ENCODE measurements at regions not wholly inside any gene's neighbourhood (a gene's known extent, or its start where the extent isn't known, plus 50 kb on each side); places are given as distances from the start of the nearest gene placed in this dataset.

DNA sequence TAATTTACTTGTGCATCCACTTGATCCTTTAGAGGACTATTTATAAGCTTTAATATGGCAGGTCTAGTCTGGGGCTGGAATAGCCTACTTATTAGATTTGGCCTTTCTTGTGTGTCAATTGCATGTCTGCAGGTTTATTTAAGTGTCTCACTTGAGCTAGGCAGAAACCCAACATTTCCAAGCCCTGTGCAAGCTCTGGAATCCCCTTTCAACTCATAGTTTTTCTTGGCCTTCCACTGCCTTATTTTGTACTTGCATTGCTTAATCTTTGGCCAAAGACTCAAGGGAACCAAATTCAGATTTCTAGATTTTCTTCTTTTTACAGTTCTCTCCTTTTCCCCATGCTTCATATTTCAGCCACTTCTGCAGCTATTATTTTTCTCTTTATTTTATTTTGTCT lies 102.4 kb upstream of the RFX3 start (continued):
- TF ChIP-seq, protein P1, sequence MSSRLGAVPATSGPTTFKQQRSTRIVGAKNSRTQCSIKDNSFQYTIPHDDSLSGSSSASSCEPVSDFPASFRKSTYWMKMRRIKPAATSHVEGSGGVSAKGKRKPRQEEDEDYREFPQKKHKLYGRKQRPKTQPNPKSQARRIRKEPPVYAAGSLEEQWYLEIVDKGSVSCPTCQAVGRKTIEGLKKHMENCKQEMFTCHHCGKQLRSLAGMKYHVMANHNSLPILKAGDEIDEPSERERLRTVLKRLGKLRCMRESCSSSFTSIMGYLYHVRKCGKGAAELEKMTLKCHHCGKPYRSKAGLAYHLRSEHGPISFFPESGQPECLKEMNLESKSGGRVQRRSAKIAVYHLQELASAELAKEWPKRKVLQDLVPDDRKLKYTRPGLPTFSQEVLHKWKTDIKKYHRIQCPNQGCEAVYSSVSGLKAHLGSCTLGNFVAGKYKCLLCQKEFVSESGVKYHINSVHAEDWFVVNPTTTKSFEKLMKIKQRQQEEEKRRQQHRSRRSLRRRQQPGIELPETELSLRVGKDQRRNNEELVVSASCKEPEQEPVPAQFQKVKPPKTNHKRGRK (CRISPR knock-in tag; IDR thresholded peaks at IDR 0.05) = no peak
- TF ChIP-seq NFE2L2 (IDR thresholded peaks at IDR 0.05; ENCODE audit: low read length) = no peak
- no peak for TF ChIP-seq ZNF138 (CRISPR knock-in tag; IDR thresholded peaks at IDR 0.05; ENCODE audit: low read depth)
- no peak for TF ChIP-seq ZNF777 (CRISPR knock-in tag; IDR thresholded peaks at IDR 0.05)

DNA sequence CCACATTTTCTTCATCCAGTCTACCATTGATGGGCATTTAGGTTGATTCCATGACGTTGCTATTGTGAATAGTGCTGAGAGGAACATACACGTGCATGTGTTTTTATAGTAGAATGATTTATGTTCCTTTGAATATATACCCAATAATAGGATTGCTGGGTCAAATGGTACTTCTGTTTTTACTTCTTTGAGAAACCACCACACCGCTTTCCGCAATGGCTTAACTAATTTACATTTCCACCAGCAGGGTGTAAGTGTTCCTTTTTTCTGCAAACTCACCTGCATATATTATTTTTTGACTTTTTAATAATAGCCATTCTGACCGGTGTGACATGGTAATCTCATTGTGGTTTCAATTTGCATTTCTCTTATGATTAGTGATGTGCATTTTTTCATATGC lies 82.2 kb upstream of the RFX3 start:
- Histone ChIP-seq H3K79me2 (ENCODE audit: insufficient read depth, low read length) (no peaks in the 10 kb centered on the region), H2AFZ (ENCODE audit: low read length) (no peak overlapping the region), H3K4me3 (replicated peaks in 1 of 3; ENCODE audit: insufficient read depth in 1 of 3, low read depth in 2 of 3, low read length in 3 of 3) (no peak overlapping the region), H3K9me3 (ENCODE audit: low read length) (no peaks in the 10 kb centered on the region), H3K4me1 (ENCODE audit: insufficient read depth, low read length) (no peaks in the 10 kb centered on the region), H3K9ac (ENCODE audit: insufficient read depth, low read depth, low read length) (no peak overlapping the region), H3K27me3 (ENCODE audit: control insufficient read depth in 1 of 2, insufficient read depth in 2 of 2, low read length in 2 of 2) (no peaks in the 10 kb centered on the region), H3K27ac (ENCODE audit: extremely low read length, insufficient read depth, low read length) (no peak overlapping the region), H3K36me3 (replicated peaks in 1 of 2; ENCODE audit: control insufficient read depth in 1 of 2, insufficient read depth in 2 of 2, low read length in 2 of 2) (no peaks in the 10 kb centered on the region), H4K20me1 (ENCODE audit: insufficient read depth, low read length) (no peaks in the 10 kb centered on the region), H3K4me2 (ENCODE audit: low read depth, low read length) (no peak overlapping the region)
- TF ChIP-seq ZNF432 (CRISPR knock-in tag; IDR thresholded peaks at IDR 0.05; ENCODE audit: borderline replicate concordance) (no peak), ZNF839 (CRISPR knock-in tag; IDR thresholded peaks at IDR 0.05; ENCODE audit: borderline replicate concordance) (no peak), ZNF335 (CRISPR knock-in tag; IDR thresholded peaks at IDR 0.05) (no peak)
- intact Hi-C loops (cut with micrococcal nuclease; ENCODE audit: unreplicated experiment) = no loop called here
- no peak for ATAC-seq
- ChIA-PET CTCF (ENCODE audit: low intra/inter-chr PET ratio, low total read pairs) (no interaction called here), POLR2A (no interaction called here)
- BruUV-seq (replicated peaks) = no TSS peak
- FAIRE-seq = no peak
- WGBS (ENCODE audit: low lambda C conversion rate) = 51% methylated on average over 5 of the region's 5 CpGs
- in situ Hi-C loops (cut with HindIII; ENCODE audit: extremely low pct_ligation_motif_present, low pct_unique_long_range_greater_than_20kb) = no loop called here
- no peak for DNase-seq (ENCODE audit: low spot score)

DNA sequence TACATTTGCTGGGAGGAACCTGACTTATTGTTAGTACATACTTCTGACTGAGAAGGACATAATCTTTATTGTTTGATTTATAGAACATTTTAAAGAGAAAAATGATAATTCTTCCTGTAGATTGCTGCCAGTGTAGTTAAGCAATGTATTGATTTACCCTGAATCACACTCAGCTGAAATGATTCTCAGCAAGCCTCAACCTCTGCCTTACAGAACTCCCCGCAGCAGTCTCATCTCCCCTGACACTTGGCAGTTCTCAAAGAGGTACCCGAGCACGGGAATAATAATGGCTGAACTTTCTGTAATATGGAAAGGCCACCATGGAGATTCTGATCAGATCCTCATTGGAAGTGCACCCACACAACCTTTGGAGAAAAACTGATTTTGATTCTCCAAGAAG lies 74.9 kb upstream of the RFX3 start:
- ATAC-seq (no peak), DNase-seq (ENCODE audit: low spot score) (no peak), FAIRE-seq (no peak)
- intact Hi-C loops (cut with micrococcal nuclease; ENCODE audit: unreplicated experiment) = no loop called here
- H3K79me2 ChIP-seq (ENCODE audit: insufficient read depth, low read length) = no peaks in the 10 kb centered on the region
- no peaks in the 10 kb centered on the region; a peak in 1 of 5 replicates for H3K27me3 ChIP-seq (ENCODE audit: control insufficient read depth in 1 of 2, insufficient read depth in 2 of 2, low read length in 2 of 2)
- H3K4me3 ChIP-seq (replicated peaks in 1 of 3; ENCODE audit: insufficient read depth in 1 of 3, low read depth in 2 of 3, low read length in 3 of 3) = no peak overlapping the region
- no peak overlapping the region for H2AFZ ChIP-seq (ENCODE audit: low read length)
- no TSS peak for BruUV-seq (replicated peaks)
- in situ Hi-C loops (cut with HindIII; ENCODE audit: extremely low pct_ligation_motif_present, low pct_unique_long_range_greater_than_20kb) = no loop called here
- no peaks in the 10 kb centered on the region for H3K4me1 ChIP-seq (ENCODE audit: insufficient read depth, low read length)
- no peaks in the 10 kb centered on the region for H3K9me3 ChIP-seq (ENCODE audit: low read length)
- H3K9ac ChIP-seq (ENCODE audit: insufficient read depth, low read depth, low read length) = no peak overlapping the region
- H3K36me3 ChIP-seq (replicated peaks in 1 of 2; ENCODE audit: control insufficient read depth in 1 of 2, insufficient read depth in 2 of 2, low read length in 2 of 2) = no peaks in the 10 kb centered on the region
- no peaks in the 10 kb centered on the region for H4K20me1 ChIP-seq (ENCODE audit: insufficient read depth, low read length)
- 3% methylated on average over 3 of the region's 3 CpGs for WGBS (ENCODE audit: low lambda C conversion rate)
- no peak overlapping the region for H3K4me2 ChIP-seq (ENCODE audit: low read depth, low read length)
- ChIA-PET CTCF (ENCODE audit: low intra/inter-chr PET ratio, low total read pairs) (no interaction called here), POLR2A (no interaction called here)
- H3K27ac ChIP-seq (ENCODE audit: extremely low read length, insufficient read depth, low read length) = no peak overlapping the region
- TF ChIP-seq, protein P2, sequence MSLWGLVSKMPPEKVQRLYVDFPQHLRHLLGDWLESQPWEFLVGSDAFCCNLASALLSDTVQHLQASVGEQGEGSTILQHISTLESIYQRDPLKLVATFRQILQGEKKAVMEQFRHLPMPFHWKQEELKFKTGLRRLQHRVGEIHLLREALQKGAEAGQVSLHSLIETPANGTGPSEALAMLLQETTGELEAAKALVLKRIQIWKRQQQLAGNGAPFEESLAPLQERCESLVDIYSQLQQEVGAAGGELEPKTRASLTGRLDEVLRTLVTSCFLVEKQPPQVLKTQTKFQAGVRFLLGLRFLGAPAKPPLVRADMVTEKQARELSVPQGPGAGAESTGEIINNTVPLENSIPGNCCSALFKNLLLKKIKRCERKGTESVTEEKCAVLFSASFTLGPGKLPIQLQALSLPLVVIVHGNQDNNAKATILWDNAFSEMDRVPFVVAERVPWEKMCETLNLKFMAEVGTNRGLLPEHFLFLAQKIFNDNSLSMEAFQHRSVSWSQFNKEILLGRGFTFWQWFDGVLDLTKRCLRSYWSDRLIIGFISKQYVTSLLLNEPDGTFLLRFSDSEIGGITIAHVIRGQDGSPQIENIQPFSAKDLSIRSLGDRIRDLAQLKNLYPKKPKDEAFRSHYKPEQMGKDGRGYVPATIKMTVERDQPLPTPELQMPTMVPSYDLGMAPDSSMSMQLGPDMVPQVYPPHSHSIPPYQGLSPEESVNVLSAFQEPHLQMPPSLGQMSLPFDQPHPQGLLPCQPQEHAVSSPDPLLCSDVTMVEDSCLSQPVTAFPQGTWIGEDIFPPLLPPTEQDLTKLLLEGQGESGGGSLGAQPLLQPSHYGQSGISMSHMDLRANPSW (CRISPR knock-in tag; IDR thresholded peaks at IDR 0.05; ENCODE audit: borderline replicate concordance) = no peak
- no peak for TF ChIP-seq KDM6A (CRISPR knock-in tag; IDR thresholded peaks at IDR 0.05; ENCODE audit: low read depth)
- TF ChIP-seq ZNF747 (CRISPR knock-in tag; IDR thresholded peaks at IDR 0.05; ENCODE audit: borderline replicate concordance) = no peak
- TF ChIP-seq DMAP1 (CRISPR knock-in tag; IDR thresholded peaks at IDR 0.05) = no peak
- no peak for TF ChIP-seq FOXK2 (IDR thresholded peaks at IDR 0.05)
- no peak for TF ChIP-seq FOXA3 (CRISPR knock-in tag; IDR thresholded peaks at IDR 0.05)
- no peak for TF ChIP-seq RORA (CRISPR knock-in tag; IDR thresholded peaks at IDR 0.05)
- no peak for TF ChIP-seq LCORL (IDR thresholded peaks at IDR 0.05)
- no peak for TF ChIP-seq LCORL (CRISPR knock-in tag; IDR thresholded peaks at IDR 0.05)

Data from HepG2 (cell line).